Thyroid gland (tissue), 4 donors: ENCODE measurements at regions not wholly inside any gene's neighbourhood (a gene's known extent, or its start where the extent isn't known, plus 50 kb on each side); places are given as distances from the start of the nearest gene placed in this dataset.
"Not testable (repeated sequence)": the region's sequence is repeated elsewhere in the genome, so short reads cannot be mapped to it uniquely, and the experiment has no call there.

ENCODE experiments used
- DNase-seq, 2 donors: peaks; one replicate each; pipeline ENCODE4 v3.0.0-alpha.2; 2019
- H3K27ac ChIP-seq, 3 donors: fragments of 200-600 bp; sonication (generic); 1 replicate in 2 of 3; 2 replicates in 1 of 3; pipeline ENCODE4 v1.5.1; 2016 to 2019; ENCODE audit warnings: mild to moderate bottlenecking in 1 of 3, moderate library complexity in 1 of 3
- H3K27me3 ChIP-seq: fragments of 200-600 bp; sonication (generic); one replicate; pipeline ENCODE4 v1.5.1; 2019
- H3K36me3 ChIP-seq, 2 donors: fragments of 200-600 bp; sonication (generic); one replicate each; pipeline ENCODE4 v1.5.1; 2016 to 2019
- H3K4me1 ChIP-seq, 2 donors: fragments of 200-600 bp; sonication (generic); one replicate each; pipeline ENCODE4 v1.5.1; 2017 to 2019
- H3K4me3 ChIP-seq, 3 donors: fragments of 200-600 bp; sonication (generic); replicated peaks in 1 of 3; 1 replicate in 2 of 3; 2 replicates in 1 of 3; pipeline ENCODE4 v1.5.1; 2016; ENCODE audit warnings: mild to moderate bottlenecking in 1 of 3
- H3K9me3 ChIP-seq: fragments of 200-600 bp; sonication (generic); one replicate; pipeline ENCODE4 v1.5.1; 2017
- POLR2A ChIP-seq, 2 donors: fragments of 450-650 bp; IDR thresholded peaks; one replicate each; pipeline ENCODE4 v1.6.1; 2017; ENCODE audit warnings: antibody characterized with exemption in 2 of 2, mild to moderate bottlenecking in 2 of 2, moderate library complexity in 1 of 2
- WGBS, 2 donors: methylation state at CpG; one replicate each; pipeline ENCODE4 v1.1.5; 2017; 5-methylcytosine and 5-hydroxymethylcytosine counted together
- intact Hi-C: fragments of 100-400 bp; cut with DNase I; formaldehyde crosslinking; loops from one replicate; pipeline ENCODE4 v1.15.1; 2023
- TF ChIP-seq, protein P1 (sequence below), 6 experiments: fragments of 200-600 bp in 3 of 6; fragments of 450-650 bp in 3 of 6; sonication (generic) in 3 of 6; IDR thresholded peaks; one replicate each; pipeline ENCODE4 v1.5.1; 2016 to 2019; ENCODE audit warnings: antibody characterized with exemption in 6 of 6, mild to moderate bottlenecking in 2 of 6, inconsistent platforms in 1 of 6, moderate library complexity in 1 of 6

DNA sequence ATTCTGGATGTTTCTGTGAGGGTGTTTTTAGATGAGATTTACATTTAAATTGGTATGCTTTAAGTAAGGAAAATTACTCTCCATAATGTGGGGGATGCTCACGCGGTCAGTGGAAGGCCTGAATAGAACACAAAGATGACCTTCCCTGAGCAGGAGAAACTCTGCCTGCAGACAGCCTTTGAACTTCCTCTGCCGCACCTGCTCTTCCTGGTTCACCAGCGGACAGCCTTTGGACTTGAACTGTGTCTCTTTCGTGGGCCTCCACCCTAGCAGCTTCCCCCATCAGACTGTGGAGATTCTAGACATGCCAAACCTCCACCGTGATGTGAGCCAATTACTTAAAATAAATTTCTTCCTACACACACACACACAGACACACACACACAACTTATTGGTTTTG lies 210.7 kb downstream of the EFCAB11 start:
- no peaks in the 10 kb centered on the region for H3K9me3 ChIP-seq
- H3K36me3 ChIP-seq: no peaks in the 10 kb centered on the region
- intact Hi-C loops: no loop called here
- TF ChIP-seq, protein P1, sequence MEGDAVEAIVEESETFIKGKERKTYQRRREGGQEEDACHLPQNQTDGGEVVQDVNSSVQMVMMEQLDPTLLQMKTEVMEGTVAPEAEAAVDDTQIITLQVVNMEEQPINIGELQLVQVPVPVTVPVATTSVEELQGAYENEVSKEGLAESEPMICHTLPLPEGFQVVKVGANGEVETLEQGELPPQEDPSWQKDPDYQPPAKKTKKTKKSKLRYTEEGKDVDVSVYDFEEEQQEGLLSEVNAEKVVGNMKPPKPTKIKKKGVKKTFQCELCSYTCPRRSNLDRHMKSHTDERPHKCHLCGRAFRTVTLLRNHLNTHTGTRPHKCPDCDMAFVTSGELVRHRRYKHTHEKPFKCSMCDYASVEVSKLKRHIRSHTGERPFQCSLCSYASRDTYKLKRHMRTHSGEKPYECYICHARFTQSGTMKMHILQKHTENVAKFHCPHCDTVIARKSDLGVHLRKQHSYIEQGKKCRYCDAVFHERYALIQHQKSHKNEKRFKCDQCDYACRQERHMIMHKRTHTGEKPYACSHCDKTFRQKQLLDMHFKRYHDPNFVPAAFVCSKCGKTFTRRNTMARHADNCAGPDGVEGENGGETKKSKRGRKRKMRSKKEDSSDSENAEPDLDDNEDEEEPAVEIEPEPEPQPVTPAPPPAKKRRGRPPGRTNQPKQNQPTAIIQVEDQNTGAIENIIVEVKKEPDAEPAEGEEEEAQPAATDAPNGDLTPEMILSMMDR (IDR thresholded peaks at IDR 0.05): no peak
- no peak for TF ChIP-seq POLR2A (IDR thresholded peaks at IDR 0.05)
- no peak overlapping the region for H3K27ac ChIP-seq
- 78 to 80% methylated on average over 6 of the region's 6 CpGs for WGBS, 2 donors
- no peak for DNase-seq
- no peaks in the 10 kb centered on the region for H3K4me1 ChIP-seq
- no peaks in the 10 kb centered on the region for H3K27me3 ChIP-seq
- H3K4me3 ChIP-seq: no peak overlapping the region

DNA sequence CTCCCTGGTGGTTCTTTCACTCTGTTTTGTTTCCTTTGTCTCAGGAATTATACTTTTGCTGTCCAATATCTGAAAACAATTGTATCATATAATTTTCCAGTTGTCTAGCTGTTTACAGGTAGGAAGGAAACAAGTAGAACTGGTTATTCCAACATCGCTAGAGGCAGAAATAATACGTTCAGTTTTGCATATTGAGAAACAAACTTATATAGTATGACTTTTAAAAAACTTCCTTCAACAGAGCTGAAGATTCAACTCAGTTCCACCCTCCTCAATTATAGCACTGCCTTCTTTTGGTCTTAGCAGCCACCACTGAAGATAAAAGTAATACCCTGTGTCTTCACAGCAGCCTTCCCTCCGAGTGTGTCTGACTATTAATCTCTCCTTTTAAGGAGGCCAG lies 214.3 kb downstream of the EFCAB11 start:
- H3K27ac ChIP-seq: no peak overlapping the region
- WGBS, 2 donors: 66 to 75% methylated on average over 3 of the region's 3 CpGs
- no peak for DNase-seq
- intact Hi-C loops: no loop called here
- no peak overlapping the region for H3K4me3 ChIP-seq
- TF ChIP-seq POLR2A (IDR thresholded peaks at IDR 0.05): no peak
- TF ChIP-seq, protein P1 (IDR thresholded peaks at IDR 0.05): no peak
- no peaks in the 10 kb centered on the region for H3K27me3 ChIP-seq
- H3K36me3 ChIP-seq: no peaks in the 10 kb centered on the region
- no peaks in the 10 kb centered on the region for H3K4me1 ChIP-seq
- no peaks in the 10 kb centered on the region for H3K9me3 ChIP-seq

DNA sequence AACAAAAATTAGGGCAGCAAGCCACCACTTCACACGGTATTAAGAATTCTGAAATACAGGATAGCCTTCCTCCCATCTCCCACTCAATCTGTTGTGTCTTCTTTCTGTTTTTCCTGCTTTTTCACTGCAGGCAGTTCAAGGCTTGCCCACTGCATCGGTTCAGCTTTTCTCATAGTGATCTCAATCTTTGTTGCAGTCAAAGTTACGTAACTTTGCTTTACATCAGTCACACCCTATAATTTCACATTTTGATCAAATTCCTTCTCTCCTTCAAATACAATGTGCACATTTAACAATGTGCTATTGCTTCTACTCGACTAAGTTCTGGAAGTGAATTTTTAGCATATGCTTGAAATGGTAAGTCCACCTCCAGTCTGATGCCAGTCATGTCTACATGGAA lies 217.6 kb downstream of the EFCAB11 start:
- 85 to 91% methylated on average over 4 of the region's 4 CpGs for WGBS, 2 donors
- no peaks in the 10 kb centered on the region for H3K36me3 ChIP-seq
- intact Hi-C loops: no loop called here

GRCh38 chr14:89731396-89731933 lies 223.1 kb downstream of the EFCAB11 start:
- 94% methylated on average over 6 of the region's 6 CpGs for WGBS, 2 donors

More for the DNA sequence above, 217.6 kb downstream of the EFCAB11 start:
- H3K4me1 ChIP-seq: no peaks in the 10 kb centered on the region
- no peak overlapping the region for H3K4me3 ChIP-seq
- H3K27ac ChIP-seq: no peak overlapping the region
- no peak for TF ChIP-seq POLR2A (IDR thresholded peaks at IDR 0.05)
- TF ChIP-seq, protein P1 (IDR thresholded peaks at IDR 0.05): no peak
- no peak for DNase-seq
- H3K9me3 ChIP-seq: no peaks in the 10 kb centered on the region
- no peaks in the 10 kb centered on the region for H3K27me3 ChIP-seq

GRCh38 chr14:89730687-89731086 lies 223.8 kb downstream of the EFCAB11 start:
- no peak overlapping the region for H3K27ac ChIP-seq
- H3K4me3 ChIP-seq: no peak overlapping the region
- intact Hi-C loops: no loop called here
- DNase-seq: no peak
- 78 to 91% methylated on average over 5 of the region's 5 CpGs for WGBS, 2 donors
- H3K36me3 ChIP-seq: no peaks in the 10 kb centered on the region
- H3K27me3 ChIP-seq: no peaks in the 10 kb centered on the region
- H3K9me3 ChIP-seq: no peaks in the 10 kb centered on the region
- no peak for TF ChIP-seq POLR2A (IDR thresholded peaks at IDR 0.05)
- H3K4me1 ChIP-seq: no peaks in the 10 kb centered on the region

More at GRCh38 chr14:89731396-89731933, 223.1 kb downstream of the EFCAB11 start:
- Histone ChIP-seq H3K27ac (no peak overlapping the region), H3K9me3 (no peaks in the 10 kb centered on the region), H3K4me3 (no peak overlapping the region), H3K27me3 (no peaks in the 10 kb centered on the region), H3K36me3 (no peaks in the 10 kb centered on the region), H3K4me1 (no peaks in the 10 kb centered on the region)
- intact Hi-C loops: no loop called here
- TF ChIP-seq POLR2A (IDR thresholded peaks at IDR 0.05): no peak
- TF ChIP-seq, protein P1 (IDR thresholded peaks at IDR 0.05): no peak
- no peak for DNase-seq

GRCh38 chr14:89728964-89729363 lies 225.6 kb downstream of the EFCAB11 start:
- H3K4me3 ChIP-seq: no peak overlapping the region
- no peaks in the 10 kb centered on the region for H3K9me3 ChIP-seq
- DNase-seq: no peak
- H3K4me1 ChIP-seq: no peaks in the 10 kb centered on the region
- no peaks in the 10 kb centered on the region for H3K27me3 ChIP-seq
- WGBS, 2 donors: 80 to 89% methylated on average over 5 of the region's 5 CpGs
- intact Hi-C loops: no loop called here
- TF ChIP-seq, protein P1 (IDR thresholded peaks at IDR 0.05): no peak
- TF ChIP-seq POLR2A (IDR thresholded peaks at IDR 0.05): no peak
- H3K27ac ChIP-seq: no peak overlapping the region
- H3K36me3 ChIP-seq: no peaks in the 10 kb centered on the region

GRCh38 chr14:89726226-89726625 lies 228.3 kb downstream of the EFCAB11 start:
- intact Hi-C loops: not testable (repeated sequence)

More at GRCh38 chr14:89726226-89726625, 228.3 kb downstream of the EFCAB11 start:
- WGBS, 2 donors: 79 to 85% methylated on average over 6 of the region's 6 CpGs
- H3K4me1 ChIP-seq: peaks cover 0 to 13% of the 10 kb centered on the region in 2 donors
- DNase-seq, H3K27ac ChIP-seq, H3K4me3 ChIP-seq, H3K36me3 ChIP-seq, H3K27me3 ChIP-seq, H3K9me3 ChIP-seq: not testable (repeated sequence)
